Adrenal gland (tissue), 5 donors: ENCODE measurements at regions not wholly inside any gene's neighbourhood (a gene's known extent, or its start where the extent isn't known, plus 50 kb on each side); places are given as distances from the start of the nearest gene placed in this dataset.

Experiments
- CTCF ChIP-seq, 6 experiments: fragments of 450-650 bp in 4 of 6; fragments of 200-600 bp in 2 of 6; sonication (generic) in 1 of 6; IDR thresholded peaks; 1 replicate in 5 of 6; 2 replicates in 1 of 6; pipeline versions ENCODE4 v1.5.1 to v1.8.0; 2016 to 2021; ENCODE audit warnings: antibody characterized with exemption in 6 of 6, mild to moderate bottlenecking in 2 of 6, moderate library complexity in 1 of 6
- POLR2A ChIP-seq, 2 donors: fragments of 450-650 bp; IDR thresholded peaks; one replicate each; pipeline ENCODE4 v1.6.1; 2017; ENCODE audit warnings: antibody characterized with exemption in 2 of 2, mild to moderate bottlenecking in 2 of 2, moderate library complexity in 1 of 2
- donor health status: DM: no; HTN: no; CAD: no.

GRCh38 chr16:51939378-51939871 is 607.5 kb downstream of the TOX3 start:
- TF ChIP-seq POLR2A (IDR thresholded peaks at IDR 0.05) (no peak), CTCF (IDR thresholded peaks at IDR 0.05) (no peak)
